ENCODE measurements at regions not wholly inside any gene's neighbourhood (a gene's known extent, or its start where the extent isn't known, plus 50 kb on each side); places are given as distances from the start of the nearest gene placed in this dataset.
A peak's percentile ranks its signal among the peaks of the same experiment; 100 is the strongest.

DNA sequence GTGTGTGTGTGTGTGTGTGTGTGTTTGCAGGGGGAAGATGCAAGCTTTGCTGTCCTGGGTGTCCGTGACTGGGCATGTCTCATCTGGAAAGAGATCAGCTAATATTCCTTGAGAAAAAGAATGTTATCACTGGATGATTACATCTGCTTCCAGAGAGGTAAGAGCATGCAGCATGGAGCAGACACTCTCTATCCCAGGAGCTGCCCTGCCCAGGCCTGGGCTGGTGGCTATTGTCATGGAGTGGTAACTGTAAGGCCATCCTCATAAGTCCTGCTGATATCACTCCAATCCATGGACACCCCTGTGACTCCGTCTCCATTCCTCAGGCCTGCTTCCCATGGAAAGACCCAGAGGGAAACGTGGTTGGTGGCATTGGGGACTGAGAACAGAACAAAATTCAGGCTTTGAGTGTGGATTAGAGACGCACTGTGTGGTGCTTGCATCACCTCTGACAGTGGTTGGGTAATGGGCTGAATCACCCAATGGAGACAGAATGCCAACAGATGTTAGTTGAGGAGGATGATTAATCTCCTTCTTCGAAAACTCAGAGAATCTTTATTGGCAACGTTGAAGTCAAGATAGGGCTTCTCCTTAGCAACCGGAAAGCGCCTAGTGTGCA, 52.0 kb upstream of the KCNIP1 start:
- peak; percentile 51 for ATAC-seq
- Histone ChIP-seq H3K9me3 (no peaks in the 10 kb centered on the region), H3K4me3 (no peak overlapping the region), H3K27ac (no peak overlapping the region), H3K36me3 (no peaks in the 10 kb centered on the region), H3K27me3 (no peaks in the 10 kb centered on the region), H3K4me1 (no peaks in the 10 kb centered on the region)
- TF ChIP-seq, protein P1, sequence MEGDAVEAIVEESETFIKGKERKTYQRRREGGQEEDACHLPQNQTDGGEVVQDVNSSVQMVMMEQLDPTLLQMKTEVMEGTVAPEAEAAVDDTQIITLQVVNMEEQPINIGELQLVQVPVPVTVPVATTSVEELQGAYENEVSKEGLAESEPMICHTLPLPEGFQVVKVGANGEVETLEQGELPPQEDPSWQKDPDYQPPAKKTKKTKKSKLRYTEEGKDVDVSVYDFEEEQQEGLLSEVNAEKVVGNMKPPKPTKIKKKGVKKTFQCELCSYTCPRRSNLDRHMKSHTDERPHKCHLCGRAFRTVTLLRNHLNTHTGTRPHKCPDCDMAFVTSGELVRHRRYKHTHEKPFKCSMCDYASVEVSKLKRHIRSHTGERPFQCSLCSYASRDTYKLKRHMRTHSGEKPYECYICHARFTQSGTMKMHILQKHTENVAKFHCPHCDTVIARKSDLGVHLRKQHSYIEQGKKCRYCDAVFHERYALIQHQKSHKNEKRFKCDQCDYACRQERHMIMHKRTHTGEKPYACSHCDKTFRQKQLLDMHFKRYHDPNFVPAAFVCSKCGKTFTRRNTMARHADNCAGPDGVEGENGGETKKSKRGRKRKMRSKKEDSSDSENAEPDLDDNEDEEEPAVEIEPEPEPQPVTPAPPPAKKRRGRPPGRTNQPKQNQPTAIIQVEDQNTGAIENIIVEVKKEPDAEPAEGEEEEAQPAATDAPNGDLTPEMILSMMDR (IDR thresholded peaks at IDR 0.05), result no peak
- intact Hi-C loops (cut with DNase I), result no loop called here
- DNase-seq, result no peak

DNA sequence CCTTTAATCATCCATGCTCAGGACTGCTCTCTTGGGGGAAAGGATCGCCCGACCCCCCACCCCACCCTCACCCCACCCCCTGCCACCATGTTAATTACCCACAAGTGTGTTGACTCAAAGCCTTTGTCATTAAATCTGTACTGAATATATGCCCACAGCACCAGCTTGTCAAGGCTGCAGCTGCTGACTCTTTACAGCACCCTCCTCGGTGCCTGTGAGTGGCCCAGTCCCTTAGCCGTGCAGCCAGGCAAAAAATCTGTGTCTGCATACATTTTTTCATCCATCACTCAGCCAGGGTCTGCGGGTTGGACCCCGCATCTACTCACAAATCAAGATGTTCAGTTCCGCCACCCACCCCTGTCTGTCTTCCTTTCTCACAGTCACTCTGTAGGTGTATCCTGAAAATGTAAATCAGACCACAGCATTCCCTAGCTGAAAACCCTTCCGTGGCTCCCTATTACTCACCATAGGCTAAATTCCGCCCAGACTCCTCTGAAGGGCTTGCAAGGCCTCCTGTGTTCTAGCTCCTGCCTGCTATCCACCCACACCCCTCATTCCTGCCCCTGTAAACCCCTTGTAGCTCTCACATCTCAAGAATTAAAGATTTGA, 53.7 kb upstream of the KCNIP1 start:
- TF ChIP-seq, protein P1 (IDR thresholded peaks at IDR 0.05), result no peak
- no peaks in the 10 kb centered on the region for H3K9me3 ChIP-seq
- no peaks in the 10 kb centered on the region for H3K36me3 ChIP-seq
- H3K27ac ChIP-seq, result no peak overlapping the region
- no peaks in the 10 kb centered on the region for H3K27me3 ChIP-seq
- ATAC-seq, result no peak
- DNase-seq, result no peak
- H3K4me1 ChIP-seq, result no peaks in the 10 kb centered on the region
- H3K4me3 ChIP-seq, result no peak overlapping the region
- intact Hi-C loops (cut with DNase I), result no loop called here

DNA sequence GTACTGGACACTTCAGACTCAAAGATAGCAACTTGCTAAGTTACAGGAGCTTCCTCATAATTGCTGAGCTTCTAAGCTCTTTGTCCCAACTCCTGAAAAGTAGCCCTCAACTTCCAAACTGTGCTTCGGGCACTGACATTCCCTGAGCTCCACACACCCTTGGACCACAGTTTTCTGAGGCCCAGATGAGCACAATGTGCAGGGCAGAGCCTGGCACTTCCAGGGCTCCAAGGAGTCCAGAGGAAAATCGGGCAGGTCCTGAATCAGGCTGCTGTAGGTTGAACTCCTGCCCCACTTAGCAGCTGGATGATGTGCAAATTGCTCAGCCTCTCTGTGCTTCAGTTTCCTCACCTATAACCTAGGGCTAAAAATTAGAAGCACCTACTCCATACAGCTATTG, 54.6 kb upstream of the KCNIP1 start:
- no peak overlapping the region for H3K4me3 ChIP-seq
- no peaks in the 10 kb centered on the region for H3K9me3 ChIP-seq
- H3K27me3 ChIP-seq, result no peaks in the 10 kb centered on the region
- DNase-seq, result no peak
- no peak for ATAC-seq
- no peaks in the 10 kb centered on the region for H3K36me3 ChIP-seq
- TF ChIP-seq, protein P1 (IDR thresholded peaks at IDR 0.05), result no peak
- H3K4me1 ChIP-seq, result no peaks in the 10 kb centered on the region
- H3K27ac ChIP-seq, result no peak overlapping the region
- intact Hi-C loops (cut with DNase I), result no loop called here

DNA sequence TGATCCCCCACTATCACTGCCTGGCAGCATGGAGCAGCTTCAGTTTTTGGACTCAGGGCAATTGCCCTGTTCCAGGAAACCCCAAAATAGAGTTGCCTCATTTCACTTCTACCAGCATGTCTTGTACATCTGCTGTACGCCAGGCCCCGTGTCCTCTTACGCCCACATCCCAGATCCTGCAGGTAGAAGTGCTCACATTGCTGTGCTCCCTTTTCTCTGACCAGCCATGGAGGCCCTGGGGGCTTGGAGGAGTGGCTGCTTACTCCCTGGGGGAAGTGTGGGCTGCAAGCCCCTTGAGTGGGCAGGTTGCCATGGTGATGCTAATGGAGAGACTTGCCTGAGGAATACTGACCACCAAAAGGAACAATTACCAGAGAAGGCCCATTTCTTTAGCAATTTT, 55.6 kb upstream of the KCNIP1 start:
- H3K27me3 ChIP-seq, result no peaks in the 10 kb centered on the region
- no peak overlapping the region for H3K4me3 ChIP-seq
- intact Hi-C loops (cut with DNase I), result no loop called here
- H3K4me1 ChIP-seq, result no peaks in the 10 kb centered on the region
- no peak for DNase-seq
- TF ChIP-seq, protein P1 (IDR thresholded peaks at IDR 0.05), result no peak
- ATAC-seq, result no peak
- H3K27ac ChIP-seq, result no peak overlapping the region
- H3K36me3 ChIP-seq, result no peaks in the 10 kb centered on the region
- H3K9me3 ChIP-seq, result no peaks in the 10 kb centered on the region

DNA sequence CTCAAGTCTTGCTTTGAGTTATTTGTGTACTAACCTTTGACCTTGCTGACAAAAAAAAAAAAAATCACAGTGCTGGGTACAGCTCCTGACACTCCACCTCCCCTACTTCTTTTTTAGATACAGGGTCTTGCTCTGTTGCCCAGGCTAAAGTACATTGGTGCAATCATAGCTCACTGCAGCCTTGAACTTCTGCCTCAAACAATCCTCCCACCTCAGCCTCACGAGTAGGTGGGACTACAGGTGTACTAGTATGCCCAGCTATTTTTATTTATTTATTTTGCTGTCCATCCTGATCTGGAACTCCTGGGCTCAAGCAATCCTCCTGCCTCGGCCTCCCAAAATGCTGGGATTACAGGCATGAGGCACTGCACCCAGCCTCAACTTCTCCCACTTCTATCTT, 57.2 kb upstream of the KCNMB1 start:
- no peaks in the 10 kb centered on the region for H3K27me3 ChIP-seq
- ATAC-seq, result no peak

More for the DNA sequence above, 57.2 kb upstream of the KCNMB1 start:
- Histone ChIP-seq H3K9me3 (no peaks in the 10 kb centered on the region), H3K4me3 (no peak overlapping the region), H3K4me1 (no peaks in the 10 kb centered on the region), H3K36me3 (no peaks in the 10 kb centered on the region), H3K27ac (no peak overlapping the region)
- no peak for DNase-seq
- intact Hi-C loops (cut with DNase I), result no loop called here
- TF ChIP-seq, protein P1 (IDR thresholded peaks at IDR 0.05), result no peak

Data from upper lobe of right lung (tissue), 1 donor.